ENCODE measurements at regions not wholly inside any gene's neighbourhood (a gene's known extent, or its start where the extent isn't known, plus 50 kb on each side); places are given as distances from the start of the nearest gene placed in this dataset.
A peak's percentile ranks its signal among the peaks of the same experiment; 100 is the strongest.

DNA sequence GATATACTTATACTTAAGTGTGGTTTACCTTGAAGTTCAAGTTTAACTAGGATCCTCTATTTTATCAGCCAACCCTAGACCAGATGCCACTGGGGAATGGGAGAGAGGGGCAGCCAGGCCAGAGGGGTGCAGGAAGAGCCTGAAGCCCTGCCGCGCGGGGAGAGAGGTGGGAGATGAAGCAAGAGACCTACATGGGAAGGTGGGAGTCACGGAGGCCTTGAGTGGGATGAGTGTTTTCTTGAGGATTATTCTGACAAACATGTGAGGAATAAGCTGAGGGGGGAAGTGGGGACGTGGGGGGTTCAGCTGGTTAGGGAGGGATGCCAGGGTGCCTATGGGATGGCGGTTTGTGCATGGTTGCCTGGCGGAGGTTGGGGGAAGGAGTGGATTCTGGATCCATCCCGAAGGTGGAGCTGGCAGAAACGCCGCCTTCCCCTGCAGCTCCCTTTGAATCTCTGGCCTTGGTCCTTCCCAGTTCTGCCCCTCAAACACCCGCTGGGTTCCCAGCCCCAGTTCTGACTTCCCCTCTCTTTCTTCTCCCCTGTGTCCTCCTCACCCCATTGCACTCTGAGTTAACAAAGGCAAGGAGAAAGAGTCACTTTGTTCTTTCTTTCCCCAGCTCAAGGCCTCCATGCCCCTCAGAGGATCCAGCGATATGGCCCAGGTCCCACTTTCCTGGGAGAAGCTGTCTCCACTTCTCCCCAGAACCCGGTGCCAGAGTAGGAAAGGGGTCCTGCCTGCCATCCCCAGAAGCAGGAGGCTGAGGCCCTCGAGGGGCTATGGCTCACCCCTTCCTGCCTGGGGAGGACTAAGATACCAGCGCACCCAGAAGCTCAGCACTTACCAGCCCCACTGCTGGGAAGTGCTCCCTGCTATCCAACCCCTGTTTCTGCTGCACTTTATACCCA, 274.2 kb downstream of the UACA start:
- no peak for DNase-seq

- DNase-seq: peak; percentile 91
These were observed 275.3 kb downstream of the UACA start for GRCh38 chr15:70488002-70488605.

DNA sequence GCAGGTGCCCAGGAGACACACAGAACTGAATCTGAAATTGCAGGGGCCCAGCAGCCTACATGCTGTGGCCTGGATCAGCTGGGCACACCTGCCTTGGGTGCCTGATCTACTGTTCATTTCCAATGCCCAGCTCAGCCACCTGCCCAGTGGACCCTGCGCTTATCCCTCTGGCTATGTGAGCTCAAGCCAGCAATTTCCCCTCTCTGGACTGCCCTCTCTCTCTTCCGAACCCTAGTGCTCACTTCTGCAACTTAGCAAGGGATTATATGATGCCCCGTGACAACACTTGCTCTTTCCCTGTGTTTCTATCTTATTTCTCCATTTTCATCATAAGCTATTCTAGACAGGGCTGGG, 276.0 kb downstream of the UACA start:
- no peak for DNase-seq

DNA sequence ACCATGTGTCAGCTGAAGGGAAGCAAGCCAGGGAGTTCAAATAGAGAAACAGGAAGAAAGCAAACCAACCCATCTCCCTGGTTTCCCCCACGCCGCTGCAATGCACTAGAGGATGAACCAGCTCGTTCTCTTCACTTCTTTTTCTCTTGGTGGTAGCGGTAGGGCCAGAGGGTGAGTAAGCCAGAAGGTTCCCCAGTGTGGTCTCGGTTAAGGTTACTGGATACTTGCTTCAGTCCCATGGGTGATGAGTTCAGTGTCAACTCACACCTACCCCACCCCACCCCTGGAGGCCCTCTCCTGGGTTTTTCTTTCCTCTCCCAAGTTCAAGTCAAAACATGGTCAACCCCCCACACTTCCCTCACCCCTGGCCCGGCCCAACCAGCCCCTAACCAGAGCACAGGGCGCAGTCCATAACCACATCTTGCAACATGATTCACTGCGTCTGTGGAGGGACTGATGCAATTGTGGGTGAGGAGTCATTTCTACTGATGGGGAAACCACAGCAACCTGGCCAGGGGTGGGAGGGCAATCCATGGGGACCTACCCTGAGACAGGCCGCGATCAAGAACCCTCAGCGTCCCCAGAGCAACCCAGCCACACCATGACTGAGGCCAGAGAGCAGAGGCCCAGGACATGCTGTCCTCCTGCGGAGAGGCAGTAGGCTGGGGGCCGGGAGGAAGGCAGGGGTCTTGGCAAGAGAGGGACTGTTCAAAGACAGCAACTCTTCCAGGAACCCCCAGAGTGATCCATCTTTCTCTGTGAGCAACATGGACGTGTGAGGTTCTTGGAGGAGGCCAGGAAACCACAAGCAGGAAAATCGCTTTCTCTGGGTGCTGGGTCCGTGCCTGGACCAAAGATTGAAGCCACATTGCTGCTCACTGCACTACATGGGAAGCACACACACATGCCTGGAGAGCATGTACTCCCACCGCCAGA, 276.6 kb downstream of the UACA start:
- DNase-seq: peak; percentile 86

- no peak for DNase-seq
These were observed 277.3 kb downstream of the UACA start for GRCh38 chr15:70486012-70486411.

DNA sequence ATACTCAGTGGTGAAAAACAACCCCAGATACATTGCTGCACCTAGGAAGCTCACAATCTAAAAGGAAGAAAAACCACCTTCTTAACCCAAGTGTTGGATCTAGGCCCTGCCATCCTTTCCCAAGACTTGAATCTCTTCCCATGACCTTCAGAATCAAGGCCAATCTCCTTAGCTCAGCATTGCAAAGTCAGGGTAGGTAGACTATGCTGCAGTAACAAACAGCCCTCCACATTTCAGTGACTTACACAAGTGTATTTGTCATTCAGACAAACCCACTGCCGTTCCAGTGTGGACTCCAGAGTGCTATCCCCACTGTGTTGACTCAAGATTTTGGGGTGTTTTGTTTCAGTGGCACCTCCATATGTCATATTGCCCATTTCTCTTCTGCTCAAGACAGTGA, 278.4 kb downstream of the UACA start:
- DNase-seq: no peak

DNA sequence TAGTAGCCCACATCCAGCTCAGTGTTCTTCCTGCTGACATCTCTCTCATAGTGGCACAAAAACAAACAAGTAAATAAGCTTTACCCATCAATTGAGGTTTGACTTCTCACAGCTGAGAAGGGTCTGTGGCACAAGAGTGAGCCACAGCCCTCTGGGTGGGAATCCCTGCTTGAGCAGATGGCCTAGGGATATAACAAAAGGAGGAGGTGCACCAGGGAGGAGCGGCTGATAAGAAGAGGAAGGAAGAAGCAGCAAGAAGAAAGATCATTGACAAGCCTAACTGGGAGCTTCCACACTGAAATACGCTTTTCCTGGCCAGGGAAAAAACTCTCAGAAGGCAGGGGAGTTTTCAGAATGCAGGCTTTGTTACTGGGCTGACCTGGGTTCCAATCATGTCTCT, 279.8 kb downstream of the UACA start:
- DNase-seq: peak; percentile 28

DNA sequence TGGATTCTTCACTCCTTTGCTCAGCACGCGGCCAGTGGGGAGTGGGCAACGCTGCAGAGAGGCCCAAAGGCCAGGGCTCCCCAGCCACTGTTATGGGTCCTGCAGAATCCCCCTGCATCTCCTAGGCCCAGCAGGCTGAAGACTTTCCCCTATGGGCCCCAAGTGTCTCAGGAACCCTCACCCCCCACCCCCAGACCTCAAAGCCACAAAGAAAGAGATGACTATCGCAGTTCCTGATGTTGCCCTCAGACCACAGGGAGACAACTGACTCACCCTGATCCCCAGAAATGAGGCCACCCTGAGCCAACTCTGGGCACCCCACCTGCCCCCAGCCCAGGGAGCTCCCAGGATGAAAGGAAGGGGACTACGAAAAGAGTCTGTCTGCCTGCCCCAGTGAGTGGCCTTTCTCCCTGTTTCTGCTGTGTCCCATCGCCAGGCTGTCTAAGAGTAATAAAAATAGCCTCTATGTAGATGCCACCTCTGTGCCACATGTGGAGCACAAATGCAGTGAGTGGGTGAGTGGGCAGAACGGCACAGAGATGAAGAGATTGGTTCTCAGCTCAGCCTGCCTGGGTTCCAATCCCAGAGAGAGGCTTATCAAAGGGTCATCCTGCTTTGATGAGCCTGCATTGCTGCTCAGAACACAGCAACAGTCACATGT, 283.0 kb downstream of the UACA start:
- DNase-seq: peak; percentile 70

GRCh38 chr15:70479785-70480184, 283.6 kb downstream of the UACA start:
- no peak for DNase-seq

DNA sequence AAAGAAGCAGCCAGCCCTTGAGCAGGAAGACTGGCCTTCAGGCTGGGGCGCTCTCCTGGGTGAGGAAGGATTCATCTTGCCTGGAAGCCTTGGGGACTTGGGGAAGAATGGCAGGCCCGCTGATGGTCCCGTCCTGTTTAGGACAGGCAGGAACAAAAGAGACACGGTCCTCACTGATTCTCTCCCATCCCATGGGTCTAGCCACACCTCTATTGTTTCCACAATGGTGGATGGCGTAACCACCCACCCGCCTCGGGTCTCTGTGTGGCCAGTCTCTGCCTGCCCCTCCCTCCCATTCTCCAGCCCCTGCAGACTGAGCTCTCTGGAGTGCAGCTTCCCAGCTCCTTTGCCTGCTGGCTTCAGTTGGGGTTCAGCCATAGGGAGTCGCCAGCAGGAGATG, 284.3 kb downstream of the UACA start:
- no peak for DNase-seq

GRCh38 chr15:70478251-70478990, 284.9 kb downstream of the UACA start:
- no peak for DNase-seq

- DNase-seq: no peak
These were observed 285.6 kb downstream of the UACA start for GRCh38 chr15:70477750-70478250.

- DNase-seq: no peak
These were observed 286.9 kb downstream of the UACA start for GRCh38 chr15:70476441-70476840.

GRCh38 chr15:70475921-70476320, 287.4 kb downstream of the UACA start:
- no peak for DNase-seq

GRCh38 chr15:70475407-70475781, 288.0 kb downstream of the UACA start:
- no peak for DNase-seq

- DNase-seq: no peak
These were observed 288.6 kb downstream of the UACA start for GRCh38 chr15:70474471-70475406.

DNA sequence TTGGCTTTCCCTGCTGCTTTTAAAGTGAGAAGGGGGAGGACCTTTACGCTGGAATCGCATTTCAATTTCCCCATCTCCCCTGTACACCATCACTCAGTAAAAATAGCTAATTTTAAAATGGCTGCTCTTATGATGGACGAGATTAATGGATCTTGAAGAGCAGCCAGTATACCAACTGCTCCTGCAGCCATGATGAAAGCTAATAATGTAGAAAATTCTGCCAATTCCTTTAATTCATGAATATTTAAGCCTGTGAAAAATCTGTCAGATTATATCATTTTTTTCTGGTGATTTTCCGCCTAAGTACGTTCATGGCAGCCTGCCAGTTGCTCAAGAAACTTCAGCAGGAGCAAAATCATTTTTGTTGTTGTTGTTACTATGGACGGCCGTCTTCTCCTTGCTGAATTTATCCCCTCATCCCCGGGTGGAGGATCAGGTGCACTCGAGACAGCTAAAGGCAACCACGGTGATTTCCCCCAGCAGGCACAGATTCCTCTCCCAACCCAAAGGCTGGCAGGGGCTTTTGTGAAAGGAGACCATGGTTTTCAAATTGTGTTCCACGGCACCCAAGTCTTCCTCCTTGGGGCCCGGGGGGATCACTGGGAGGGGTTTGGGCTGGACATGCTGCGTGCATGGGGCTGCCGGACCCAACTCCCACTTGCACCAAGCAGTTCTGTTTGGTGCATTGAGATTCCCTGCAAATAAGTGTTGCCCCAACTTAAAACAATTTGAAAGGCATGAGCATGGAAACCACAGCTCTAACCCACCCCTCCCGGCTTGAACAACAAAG, 289.6 kb downstream of the UACA start:
- no peak for DNase-seq

DNA sequence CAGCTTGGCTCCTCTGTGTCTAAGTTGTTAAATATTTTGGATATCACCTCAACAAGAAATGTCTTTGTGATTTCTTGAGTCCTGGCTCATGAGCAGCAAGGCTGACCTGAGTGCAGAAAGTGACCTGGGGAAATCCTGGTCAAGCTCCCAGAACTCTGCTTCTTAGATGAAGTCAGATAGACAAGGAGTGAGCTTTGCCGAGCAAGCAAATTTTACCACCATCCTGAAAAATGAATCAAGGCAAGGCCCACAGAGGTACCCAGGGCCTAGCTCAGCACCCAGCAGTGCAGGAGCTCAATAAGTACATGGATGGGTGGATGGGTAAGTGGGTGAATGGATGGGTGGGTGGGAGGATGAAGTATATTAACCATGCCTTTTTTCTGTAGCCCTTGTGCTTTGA, 291.8 kb downstream of the UACA start:
- no peak for DNase-seq

DNA sequence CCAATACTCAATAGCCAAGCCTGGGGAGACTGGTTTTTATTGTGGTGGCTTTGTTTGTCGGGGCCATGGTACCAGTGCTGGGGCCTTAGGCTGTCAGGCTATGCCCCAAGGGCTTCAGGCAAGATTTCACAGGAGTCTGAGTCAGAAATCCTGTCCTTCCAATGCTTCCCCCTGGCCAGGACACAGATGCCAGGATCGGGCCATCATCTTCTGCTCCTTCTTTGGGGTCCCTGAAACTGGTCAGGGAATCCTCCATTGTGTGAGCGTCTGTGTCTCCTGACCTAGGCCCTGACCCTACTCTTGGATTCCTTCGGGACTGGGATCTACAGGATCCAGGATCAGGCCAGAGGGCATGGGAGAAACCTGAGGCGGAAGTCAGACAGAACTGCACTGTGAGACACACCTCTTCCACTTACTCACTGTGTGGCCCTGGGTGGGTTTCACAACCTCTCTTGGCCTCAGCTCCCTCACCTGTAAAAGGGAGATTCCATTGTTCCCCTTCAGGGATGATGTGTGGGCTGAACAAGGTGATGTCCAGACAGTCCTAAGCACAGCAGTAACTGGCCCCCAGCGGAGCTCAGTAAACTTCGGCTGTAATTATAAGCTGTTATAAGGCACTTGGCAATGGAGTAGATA, 292.7 kb downstream of the UACA start:
- no peak for DNase-seq
